GM23338 (cell line): ENCODE measurements at regions not wholly inside any gene's neighbourhood (a gene's known extent, or its start where the extent isn't known, plus 50 kb on each side); places are given as distances from the start of the nearest gene placed in this dataset.
A peak's percentile ranks its signal among the peaks of the same experiment; 100 is the strongest.

Experiments used
- ATAC-seq: fragments of 200-7000 bp; cut with Tn5 transposase; 3 replicates; pipeline ENCODE4 v1.9.1; 2020
- DNase-seq: peaks from one replicate; pipeline ENCODE4 v3.0.0-alpha.2; 2015; ENCODE audit warnings: low spot score
- H2AFZ ChIP-seq: fragments of 200-600 bp; sonication (generic); 2 replicates; pipeline ENCODE4 v1.8.0; 2016; ENCODE audit warnings: antibody characterized with exemption, mild to moderate bottlenecking, moderate library complexity
- H3F3A ChIP-seq: fragments of 200-600 bp; sonication (generic); replicated peaks from 2 replicates; pipeline ENCODE4 v1.8.0; 2017; ENCODE audit warnings: antibody characterized with exemption, mixed run types, low read depth
- H3K27ac ChIP-seq: fragments of 200-600 bp; sonication (generic); 2 replicates; pipeline ENCODE4 v1.6.1; 2016; ENCODE audit warnings: low read depth
- H3K27me3 ChIP-seq: fragments of 200-600 bp; sonication (generic); 2 replicates; pipeline ENCODE4 v1.8.0; 2016; ENCODE audit warnings: mild to moderate bottlenecking, mixed run types, moderate library complexity; ENCODE audit not compliant: insufficient read depth
- H3K36me3 ChIP-seq: fragments of 200-600 bp; sonication (generic); 2 replicates; pipeline ENCODE4 v1.8.0; 2016; ENCODE audit warnings: mild to moderate bottlenecking; ENCODE audit not compliant: insufficient read depth
- H3K4me1 ChIP-seq: fragments of 200-600 bp; sonication (generic); 2 replicates; pipeline ENCODE4 v1.8.0; 2016; ENCODE audit warnings: mild to moderate bottlenecking, moderate library complexity; ENCODE audit not compliant: insufficient read depth
- H3K4me2 ChIP-seq: fragments of 200-600 bp; sonication (generic); 2 replicates; pipeline ENCODE4 v1.7.1; 2017; ENCODE audit warnings: mixed run types
- H3K4me3 ChIP-seq: fragments of 200-600 bp; sonication (generic); 2 replicates; pipeline ENCODE4 v1.6.1; 2016; ENCODE audit warnings: mixed run types
- H3K79me2 ChIP-seq: fragments of 200-600 bp; sonication (generic); replicated peaks from 2 replicates; pipeline ENCODE4 v1.8.0; 2017; ENCODE audit warnings: mild to moderate bottlenecking; ENCODE audit not compliant: insufficient read depth
- H3K9me2 ChIP-seq: fragments of 200-600 bp; sonication (generic); 2 replicates; pipeline ENCODE4 v1.8.0; 2017; ENCODE audit not compliant: insufficient read depth
- H4K20me1 ChIP-seq: fragments of 200-600 bp; sonication (generic); replicated peaks from 2 replicates; pipeline ENCODE4 v1.8.0; 2017; ENCODE audit warnings: mild to moderate bottlenecking; ENCODE audit not compliant: insufficient read depth
- H3K27ac Mint-ChIP-seq: 2 replicates; pipeline ENCODE4 v1.8.0; 2020; ENCODE audit warnings: inconsistent platforms, mild to moderate bottlenecking, moderate library complexity, mixed read lengths
- H3K27me3 Mint-ChIP-seq: 3 replicates; pipeline ENCODE4 v1.8.0; 2022; ENCODE audit warnings: low read depth, mild to moderate bottlenecking, moderate library complexity, mixed read lengths, inconsistent platforms; ENCODE audit not compliant: insufficient read depth, poor library complexity
- H3K36me3 Mint-ChIP-seq: 3 replicates; pipeline ENCODE4 v1.8.0; 2021; ENCODE audit warnings: low read depth, mild to moderate bottlenecking, inconsistent platforms, moderate library complexity, mixed read lengths
- H3K4me1 Mint-ChIP-seq: 3 replicates; pipeline ENCODE4 v1.8.0; 2020; ENCODE audit warnings: mild to moderate bottlenecking, inconsistent platforms, mixed read lengths
- H3K4me3 Mint-ChIP-seq: 3 replicates; pipeline ENCODE4 v1.8.0; 2021; ENCODE audit warnings: moderate library complexity, mild to moderate bottlenecking, inconsistent platforms, mixed read lengths
- H3K9me3 Mint-ChIP-seq: 3 replicates; pipeline ENCODE4 v1.8.0; 2020; ENCODE audit warnings: moderate library complexity, mild to moderate bottlenecking, inconsistent platforms, mixed read lengths
- CREB1 ChIP-seq: fragments of 250-450 bp; sonication (Bioruptor Pico); IDR thresholded peaks from 2 replicates; pipeline ENCODE4 v1.5.0; 2020; ENCODE audit warnings: low read depth, mild to moderate bottlenecking, moderate library complexity
- ETS1 ChIP-seq: IDR thresholded peaks from 2 replicates; pipeline ENCODE4 v1.6.1; 2016; ENCODE audit warnings: antibody characterized with exemption
- EZH2 ChIP-seq: fragments of 200-600 bp; sonication (generic); IDR thresholded peaks from one replicate; pipeline ENCODE4 v1.8.0; 2017; ENCODE audit warnings: antibody characterized with exemption, mild to moderate bottlenecking, low read depth; ENCODE audit not compliant: unreplicated experiment
- EZH2phosphoT487 ChIP-seq: fragments of 200-600 bp; sonication (generic); IDR thresholded peaks from one replicate; pipeline ENCODE4 v1.8.1; 2018; ENCODE audit warnings: antibody characterized with exemption; ENCODE audit not compliant: unreplicated experiment
- JUNB ChIP-seq: IDR thresholded peaks from one replicate; pipeline ENCODE4 v1.6.1; 2016; ENCODE audit warnings: antibody characterized with exemption; ENCODE audit not compliant: unreplicated experiment
- NANOG ChIP-seq: IDR thresholded peaks from 2 replicates; pipeline ENCODE4 v1.6.1; 2016; ENCODE audit warnings: antibody characterized with exemption, borderline replicate concordance
- POLR2AphosphoS5 ChIP-seq: IDR thresholded peaks from 2 replicates; pipeline ENCODE4 v1.6.1; 2016; ENCODE audit warnings: antibody characterized with exemption, low read depth
- REST ChIP-seq: IDR thresholded peaks from one replicate; pipeline ENCODE4 v1.6.1; 2018; ENCODE audit warnings: antibody characterized with exemption; ENCODE audit not compliant: unreplicated experiment
- STAT1 ChIP-seq: IDR thresholded peaks from one replicate; pipeline ENCODE4 v1.6.1; 2016; ENCODE audit warnings: antibody characterized with exemption; ENCODE audit not compliant: unreplicated experiment
- ZNF114 ChIP-seq: fragments of 250-450 bp; sonication (Bioruptor Pico); IDR thresholded peaks from 2 replicates; pipeline ENCODE4 v1.5.0; 2020; ENCODE audit warnings: mild to moderate bottlenecking, moderate library complexity
- ZNF331 ChIP-seq: fragments of 250-450 bp; sonication (Bioruptor Pico); IDR thresholded peaks from 2 replicates; pipeline ENCODE4 v1.5.0; 2020; ENCODE audit warnings: low read depth, mild to moderate bottlenecking, moderate library complexity
- TF ChIP-seq, protein P1 (sequence below), 2 experiments: fragments of 200-600 bp in 1 of 2; sonication (generic) in 1 of 2; conservative IDR thresholded peaks; 2 replicates each; pipeline versions ENCODE4 v1.5.1 to v1.6.1; 2016 to 2017; ENCODE audit warnings: antibody characterized with exemption in 2 of 2, low read depth in 2 of 2, mild to moderate bottlenecking in 2 of 2, moderate library complexity in 1 of 2
- TF ChIP-seq, protein P2 (sequence below): fragments of 250-450 bp; sonication (Bioruptor Pico); IDR thresholded peaks from 2 replicates; pipeline ENCODE4 v1.5.0; 2020; ENCODE audit warnings: mild to moderate bottlenecking, moderate library complexity

DNA sequence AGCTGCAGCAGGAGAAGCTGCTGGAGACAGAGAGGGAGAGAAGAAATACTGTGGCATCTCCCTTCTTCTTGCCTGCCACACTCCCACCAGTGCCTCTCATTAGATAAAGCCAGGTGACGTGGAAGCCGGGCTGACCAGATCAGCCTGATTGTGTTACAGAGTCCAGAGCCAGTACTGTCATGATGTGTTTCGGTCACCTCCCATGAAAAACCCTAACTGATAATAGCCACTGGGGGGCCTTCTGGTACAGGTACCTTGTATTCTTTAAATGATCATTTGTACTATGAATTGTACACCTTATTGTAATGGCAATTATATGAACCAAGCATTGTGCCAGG is 125.8 kb upstream of the TMEM108 start:
- H3K9me3 Mint-ChIP-seq: no peaks in the 10 kb centered on the region
- Histone ChIP-seq H3K36me3 (no peaks in the 10 kb centered on the region), H3K27ac (no peak overlapping the region), H3F3A (no peaks in the 10 kb centered on the region), H2AFZ (peak overlapping the region; percentile 83; the same call in 1 of the 2 replicates), H4K20me1 (no peaks in the 10 kb centered on the region), H3K4me2 (no peak overlapping the region), H3K9me2 (no peaks in the 10 kb centered on the region), H3K4me3 (no peak overlapping the region), H3K79me2 (no peaks in the 10 kb centered on the region), H3K4me1 (no peaks in the 10 kb centered on the region), H3K27me3 (no peaks in the 10 kb centered on the region)
- no peaks in the 10 kb centered on the region for H3K36me3 Mint-ChIP-seq
- no peak overlapping the region for H3K27ac Mint-ChIP-seq
- DNase-seq (no peak), ATAC-seq (no peak)
- no peak overlapping the region for H3K4me3 Mint-ChIP-seq
- TF ChIP-seq EZH2 (no peak), ZNF114 (CRISPR knock-in tag) (no peak), POLR2AphosphoS5 (no peak), ETS1 (no peak), EZH2phosphoT487 (no peak), REST (no peak), NANOG (no peak), CREB1 (CRISPR knock-in tag) (no peak), JUNB (no peak), ZNF331 (CRISPR knock-in tag) (no peak), STAT1 (no peak)
- TF ChIP-seq, protein P1, sequence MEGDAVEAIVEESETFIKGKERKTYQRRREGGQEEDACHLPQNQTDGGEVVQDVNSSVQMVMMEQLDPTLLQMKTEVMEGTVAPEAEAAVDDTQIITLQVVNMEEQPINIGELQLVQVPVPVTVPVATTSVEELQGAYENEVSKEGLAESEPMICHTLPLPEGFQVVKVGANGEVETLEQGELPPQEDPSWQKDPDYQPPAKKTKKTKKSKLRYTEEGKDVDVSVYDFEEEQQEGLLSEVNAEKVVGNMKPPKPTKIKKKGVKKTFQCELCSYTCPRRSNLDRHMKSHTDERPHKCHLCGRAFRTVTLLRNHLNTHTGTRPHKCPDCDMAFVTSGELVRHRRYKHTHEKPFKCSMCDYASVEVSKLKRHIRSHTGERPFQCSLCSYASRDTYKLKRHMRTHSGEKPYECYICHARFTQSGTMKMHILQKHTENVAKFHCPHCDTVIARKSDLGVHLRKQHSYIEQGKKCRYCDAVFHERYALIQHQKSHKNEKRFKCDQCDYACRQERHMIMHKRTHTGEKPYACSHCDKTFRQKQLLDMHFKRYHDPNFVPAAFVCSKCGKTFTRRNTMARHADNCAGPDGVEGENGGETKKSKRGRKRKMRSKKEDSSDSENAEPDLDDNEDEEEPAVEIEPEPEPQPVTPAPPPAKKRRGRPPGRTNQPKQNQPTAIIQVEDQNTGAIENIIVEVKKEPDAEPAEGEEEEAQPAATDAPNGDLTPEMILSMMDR (conservative IDR thresholded peaks at IDR 0.05; ENCODE audit: low read depth in 2 of 2): no peak
- TF ChIP-seq, protein P2, sequence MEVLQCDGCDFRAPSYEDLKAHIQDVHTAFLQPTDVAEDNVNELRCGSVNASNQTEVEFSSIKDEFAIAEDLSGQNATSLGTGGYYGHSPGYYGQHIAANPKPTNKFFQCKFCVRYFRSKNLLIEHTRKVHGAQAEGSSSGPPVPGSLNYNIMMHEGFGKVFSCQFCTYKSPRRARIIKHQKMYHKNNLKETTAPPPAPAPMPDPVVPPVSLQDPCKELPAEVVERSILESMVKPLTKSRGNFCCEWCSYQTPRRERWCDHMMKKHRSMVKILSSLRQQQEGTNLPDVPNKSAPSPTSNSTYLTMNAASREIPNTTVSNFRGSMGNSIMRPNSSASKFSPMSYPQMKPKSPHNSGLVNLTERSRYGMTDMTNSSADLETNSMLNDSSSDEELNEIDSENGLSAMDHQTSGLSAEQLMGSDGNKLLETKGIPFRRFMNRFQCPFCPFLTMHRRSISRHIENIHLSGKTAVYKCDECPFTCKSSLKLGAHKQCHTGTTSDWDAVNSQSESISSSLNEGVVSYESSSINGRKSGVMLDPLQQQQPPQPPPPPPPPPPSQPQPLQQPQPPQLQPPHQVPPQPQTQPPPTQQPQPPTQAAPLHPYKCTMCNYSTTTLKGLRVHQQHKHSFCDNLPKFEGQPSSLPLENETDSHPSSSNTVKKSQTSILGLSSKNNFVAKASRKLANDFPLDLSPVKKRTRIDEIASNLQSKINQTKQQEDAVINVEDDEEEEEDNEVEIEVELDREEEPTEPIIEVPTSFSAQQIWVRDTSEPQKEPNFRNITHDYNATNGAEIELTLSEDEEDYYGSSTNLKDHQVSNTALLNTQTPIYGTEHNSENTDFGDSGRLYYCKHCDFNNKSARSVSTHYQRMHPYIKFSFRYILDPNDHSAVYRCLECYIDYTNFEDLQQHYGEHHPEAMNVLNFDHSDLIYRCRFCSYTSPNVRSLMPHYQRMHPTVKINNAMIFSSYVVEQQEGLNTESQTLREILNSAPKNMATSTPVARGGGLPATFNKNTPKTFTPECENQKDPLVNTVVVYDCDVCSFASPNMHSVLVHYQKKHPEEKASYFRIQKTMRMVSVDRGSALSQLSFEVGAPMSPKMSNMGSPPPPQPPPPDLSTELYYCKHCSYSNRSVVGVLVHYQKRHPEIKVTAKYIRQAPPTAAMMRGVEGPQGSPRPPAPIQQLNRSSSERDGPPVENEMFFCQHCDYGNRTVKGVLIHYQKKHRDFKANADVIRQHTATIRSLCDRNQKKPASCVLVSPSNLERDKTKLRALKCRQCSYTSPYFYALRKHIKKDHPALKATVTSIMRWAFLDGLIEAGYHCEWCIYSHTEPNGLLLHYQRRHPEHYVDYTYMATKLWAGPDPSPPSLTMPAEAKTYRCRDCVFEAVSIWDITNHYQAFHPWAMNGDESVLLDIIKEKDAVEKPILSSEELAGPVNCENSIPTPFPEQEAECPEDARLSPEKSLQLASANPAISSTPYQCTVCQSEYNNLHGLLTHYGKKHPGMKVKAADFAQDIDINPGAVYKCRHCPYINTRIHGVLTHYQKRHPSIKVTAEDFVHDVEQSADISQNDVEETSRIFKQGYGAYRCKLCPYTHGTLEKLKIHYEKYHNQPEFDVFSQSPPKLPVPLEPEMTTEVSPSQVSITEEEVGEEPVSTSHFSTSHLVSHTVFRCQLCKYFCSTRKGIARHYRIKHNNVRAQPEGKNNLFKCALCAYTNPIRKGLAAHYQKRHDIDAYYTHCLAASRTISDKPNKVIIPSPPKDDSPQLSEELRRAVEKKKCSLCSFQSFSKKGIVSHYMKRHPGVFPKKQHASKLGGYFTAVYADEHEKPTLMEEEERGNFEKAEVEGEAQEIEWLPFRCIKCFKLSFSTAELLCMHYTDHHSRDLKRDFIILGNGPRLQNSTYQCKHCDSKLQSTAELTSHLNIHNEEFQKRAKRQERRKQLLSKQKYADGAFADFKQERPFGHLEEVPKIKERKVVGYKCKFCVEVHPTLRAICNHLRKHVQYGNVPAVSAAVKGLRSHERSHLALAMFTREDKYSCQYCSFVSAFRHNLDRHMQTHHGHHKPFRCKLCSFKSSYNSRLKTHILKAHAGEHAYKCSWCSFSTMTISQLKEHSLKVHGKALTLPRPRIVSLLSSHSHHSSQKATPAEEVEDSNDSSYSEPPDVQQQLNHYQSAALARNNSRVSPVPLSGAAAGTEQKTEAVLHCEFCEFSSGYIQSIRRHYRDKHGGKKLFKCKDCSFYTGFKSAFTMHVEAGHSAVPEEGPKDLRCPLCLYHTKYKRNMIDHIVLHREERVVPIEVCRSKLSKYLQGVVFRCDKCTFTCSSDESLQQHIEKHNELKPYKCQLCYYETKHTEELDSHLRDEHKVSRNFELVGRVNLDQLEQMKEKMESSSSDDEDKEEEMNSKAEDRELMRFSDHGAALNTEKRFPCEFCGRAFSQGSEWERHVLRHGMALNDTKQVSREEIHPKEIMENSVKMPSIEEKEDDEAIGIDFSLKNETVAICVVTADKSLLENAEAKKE (CRISPR knock-in tag): no peak
- peaks cover 4% of the 10 kb centered on the region; the same call in 2 of the 3 replicates for H3K4me1 Mint-ChIP-seq
- no peaks in the 10 kb centered on the region for H3K27me3 Mint-ChIP-seq
